Endothelial cell of umbilical vein (primary cell): ENCODE measurements at regions not wholly inside any gene's neighbourhood (a gene's known extent, or its start where the extent isn't known, plus 50 kb on each side); places are given as distances from the start of the nearest gene placed in this dataset.

Source experiments
- BruUV-seq: library from RNA; stranded (reverse); fragments of 400-500 nt; replicated peaks from 2 replicates; lab custom pipeline; 2021; lab: Mats Ljungman, UMichigan
- CTCF ChIA-PET: fragments of 300-600, 350-600 bp; sonication (Branson Sonifier 250); formaldehyde crosslinking; loops from one replicate; lab custom pipeline; 2021; ENCODE audit warnings: antibody characterized with exemption, inconsistent platforms; lab: Charles Lee
- POLR2A ChIA-PET: fragments of 300-600, 350-600 bp; sonication (Branson Sonifier 250); formaldehyde crosslinking; loops from one replicate; lab custom pipeline; 2021; ENCODE audit warnings: antibody characterized with exemption, inconsistent platforms; lab: Charles Lee
- DNase-seq: peaks from one replicate; pipeline ENCODE4 v3.0.0-alpha.2; 2011; ENCODE audit warnings: low read depth, low spot score
- FAIRE-seq: peaks from 2 replicates; lab custom pipeline; 2011; peaks lifted over from hg19 to GRCh38; lab: Jason Lieb, UNC
- H2AFZ ChIP-seq: 2 replicates; pipeline ENCODE4 v1.6.0; 2012; ENCODE audit warnings: low read depth, low read length, control low read depth, inconsistent platforms
- H3K27ac ChIP-seq: 2 replicates; pipeline ENCODE4 v1.5.1; 2011; ENCODE audit warnings: low read depth, mild to moderate bottlenecking, control low read depth, low read length, moderate library complexity; ENCODE audit not compliant: insufficient read depth
- H3K27me3 ChIP-seq, 2 experiments: 2 replicates each; pipeline versions ENCODE4 v1.6.0 to v1.6.1; 2011; ENCODE audit warnings: low read length in 2 of 2, mixed read lengths in 1 of 2; ENCODE audit not compliant: control insufficient read depth in 2 of 2, insufficient read depth in 2 of 2
- H3K36me3 ChIP-seq, 2 experiments: 2 replicates in 1 of 2; 3 replicates in 1 of 2; pipeline ENCODE4 v1.5.1; 2011; ENCODE audit warnings: low read length in 2 of 2, mild to moderate bottlenecking in 1 of 2, moderate library complexity in 1 of 2; ENCODE audit not compliant: control insufficient read depth in 2 of 2, insufficient read depth in 2 of 2; ENCODE audit errors: extremely low read depth in 1 of 2
- H3K4me1 ChIP-seq: 3 replicates; pipeline ENCODE4 v1.5.1; 2011; ENCODE audit warnings: mild to moderate bottlenecking, low read length; ENCODE audit not compliant: control insufficient read depth, insufficient read depth; ENCODE audit errors: extremely low read depth
- H3K4me2 ChIP-seq: 2 replicates; pipeline ENCODE4 v1.6.1; 2011; ENCODE audit warnings: low read length, control low read depth, mixed read lengths; ENCODE audit not compliant: insufficient read depth
- H3K4me3 ChIP-seq, 3 experiments: fragments of 200-600 bp in 1 of 3; sonication (generic), shearing (Covaris generic) in 1 of 3; replicated peaks in 1 of 3; 2 replicates each; pipeline ENCODE4 v1.5.1; 2011 to 2016; ENCODE audit warnings: control low read depth in 3 of 3, low read length in 3 of 3, mild to moderate bottlenecking in 2 of 3, inconsistent platforms in 1 of 3, low read depth in 1 of 3, moderate library complexity in 1 of 3; ENCODE audit not compliant: insufficient read depth in 1 of 3
- H3K79me2 ChIP-seq: 2 replicates; pipeline ENCODE4 v1.6.0; 2012; ENCODE audit warnings: low read length, inconsistent platforms; ENCODE audit not compliant: control insufficient read depth, insufficient read depth
- H3K9ac ChIP-seq: replicated peaks from 2 replicates; pipeline ENCODE3; 2011; ENCODE audit warnings: low read length, control low read depth; ENCODE audit not compliant: insufficient read depth; ENCODE audit errors: extremely low read depth
- H3K9me1 ChIP-seq: replicated peaks from 3 replicates; pipeline ENCODE4 v1.6.0; 2011; ENCODE audit warnings: mild to moderate bottlenecking, low read length; ENCODE audit not compliant: control insufficient read depth, insufficient read depth; ENCODE audit errors: extremely low read depth
- H3K9me3 ChIP-seq: replicated peaks from 2 replicates; pipeline ENCODE4 v1.5.1; 2012; ENCODE audit warnings: low read length, inconsistent platforms; ENCODE audit not compliant: control insufficient read depth, insufficient read depth
- H4K20me1 ChIP-seq: replicated peaks from 2 replicates; pipeline ENCODE3; 2011; ENCODE audit warnings: mild to moderate bottlenecking, low read length; ENCODE audit not compliant: control insufficient read depth, insufficient read depth; ENCODE audit errors: extremely low read depth
- JUN ChIP-seq: IDR thresholded peaks from 2 replicates; pipeline ENCODE4 v1.6.1; 2011; ENCODE audit warnings: borderline replicate concordance, low read depth; ENCODE audit not compliant: insufficient read length, insufficient read depth
- MAX ChIP-seq: IDR thresholded peaks from 2 replicates; pipeline ENCODE4 v1.6.1; 2011; ENCODE audit not compliant: insufficient read depth, insufficient read length
- MYC ChIP-seq: IDR thresholded peaks from one replicate; pipeline ENCODE4 v1.6.1; 2011; ENCODE audit warnings: mild to moderate bottlenecking, low read depth, low read length
- POLR2A ChIP-seq: IDR thresholded peaks from 2 replicates; pipeline ENCODE4 v1.6.1; 2012; ENCODE audit warnings: low read depth, mild to moderate bottlenecking, control low read depth, low read length
- POLR2AphosphoS5 ChIP-seq: IDR thresholded peaks from 2 replicates; pipeline ENCODE4 v1.6.1; 2012; ENCODE audit warnings: low read depth, mild to moderate bottlenecking, control low read depth, low read length, moderate library complexity; ENCODE audit not compliant: insufficient read depth
- dilution Hi-C: fragments of 300-500 bp; cut with MboI; formaldehyde crosslinking; loops from one replicate; pipeline ENCODE4 v1.15.0; 2019; ENCODE audit warnings: low sequenced_read_pairs; ENCODE audit not compliant: extremely low pct_ligation_motif_present
- intact Hi-C: fragments of 100-400 bp; cut with micrococcal nuclease; formaldehyde crosslinking; loops from one replicate; pipeline ENCODE4 v1.10.0; 2022

- no peak for DNase-seq
- Histone ChIP-seq H3K4me3 (no peak overlapping the region), H3K36me3 (no peaks in the 10 kb centered on the region), H2AFZ (no peak overlapping the region), H3K4me1 (no peaks in the 10 kb centered on the region), H3K27me3 (no peaks in the 10 kb centered on the region), H3K9me3 (no peaks in the 10 kb centered on the region), H4K20me1 (no peaks in the 10 kb centered on the region), H3K9ac (no peak overlapping the region), H3K9me1 (no peaks in the 10 kb centered on the region), H3K79me2 (no peaks in the 10 kb centered on the region), H3K4me2 (no peak overlapping the region), H3K27ac (no peak overlapping the region)
- BruUV-seq: no TSS peak
- ChIA-PET POLR2A (no interaction called here), CTCF (no interaction called here)
- dilution Hi-C loops (no loop called here), intact Hi-C loops (no loop called here)
- TF ChIP-seq POLR2A (no peak), MYC (no peak), JUN (no peak)
- no peak for FAIRE-seq
These were observed 214.7 kb downstream of the TRAM1L1 start for GRCh38 chr4:116870686-116871085.

- Histone ChIP-seq H3K79me2 (no peaks in the 10 kb centered on the region), H3K9ac (no peak overlapping the region), H3K9me3 (no peaks in the 10 kb centered on the region), H3K4me2 (no peak overlapping the region), H2AFZ (no peak overlapping the region), H4K20me1 (no peaks in the 10 kb centered on the region), H3K9me1 (no peaks in the 10 kb centered on the region), H3K4me1 (no peaks in the 10 kb centered on the region), H3K27ac (no peak overlapping the region), H3K4me3 (no peak overlapping the region), H3K36me3 (no peaks in the 10 kb centered on the region), H3K27me3 (no peaks in the 10 kb centered on the region)
- FAIRE-seq (no peak), DNase-seq (no peak)
- BruUV-seq: no TSS peak
- CTCF ChIA-PET: no interaction called here
- dilution Hi-C loops (no loop called here), intact Hi-C loops (no loop called here)
- TF ChIP-seq POLR2AphosphoS5 (no peak), MYC (no peak), JUN (no peak), MAX (no peak), POLR2A (no peak)
- POLR2A ChIA-PET: no interaction called here
These were observed 219.3 kb downstream of the TRAM1L1 start for GRCh38 chr4:116866106-116866505.
